ENCODE measurements at regions not wholly inside any gene's neighbourhood (a gene's known extent, or its start where the extent isn't known, plus 50 kb on each side); places are given as distances from the start of the nearest gene placed in this dataset.

GRCh38 chr13:79932556-79932955 is 408.4 kb downstream of the SPRY2 start:
- Histone ChIP-seq H4K5ac (ENCODE audit: low read depth, low read length) (no peak overlapping the region; the same call in 1 of the 2 replicates), H4K8ac (ENCODE audit: low read depth in 2 of 2, low read length in 2 of 2) (no peak overlapping the region), H3K36me3 (ENCODE audit: control insufficient read depth, insufficient read depth, low read length) (no peaks in the 10 kb centered on the region), H3K23ac (ENCODE audit: low read depth, low read length) (no peak overlapping the region), H3K27me3 (ENCODE audit: control insufficient read depth, insufficient read depth, low read length) (no peaks in the 10 kb centered on the region), H3K79me1 (ENCODE audit: low read depth in 1 of 2, low read length in 2 of 2) (peaks cover 0 to 3% of the 10 kb centered on the region in 2 experiments; a peak in 1 of 4 replicates), H4K91ac (ENCODE audit: insufficient read depth, low read depth, low read length) (no peak overlapping the region), H3K18ac (ENCODE audit: low read depth, low read length) (peak overlapping the region; percentile 34; the same call in 1 of the 2 replicates), H3K9me3 (ENCODE audit: control insufficient read depth, insufficient read depth, low read length) (no peaks in the 10 kb centered on the region), H3K56ac (ENCODE audit: extremely low read depth, insufficient read depth, low read length) (no peak overlapping the region), H3K4me3 (ENCODE audit: insufficient read depth, low read depth, low read length) (no peak overlapping the region), H3K9me1 (ENCODE audit: insufficient read depth, low read length) (0 out of 2 replicates have a peak, but pooled peaks cover 4% of the 10 kb centered on the region), H4K20me1 (ENCODE audit: insufficient read depth, low read length) (no peaks in the 10 kb centered on the region), H2BK20ac (ENCODE audit: low read depth, low read length) (no peak overlapping the region; the same call in 1 of the 2 replicates), H3K4me1 (ENCODE audit: control insufficient read depth, insufficient read depth, low read length) (peaks cover 13% of the 10 kb centered on the region), H2AK9ac (replicated peaks; ENCODE audit: low read depth, low read length, poor library complexity) (no peak overlapping the region), H2BK120ac (ENCODE audit: low read depth, low read length) (peak overlapping the region; percentile 14; the same call in 1 of the 2 replicates), H3K14ac (replicated peaks; ENCODE audit: low read depth, low read length) (0 out of 2 replicates have a peak overlapping the region, but pooled peaks have one; percentile 28), H3K4me2 (ENCODE audit: low read depth, low read length) (no peak overlapping the region), H2BK5ac (ENCODE audit: low read depth, low read length, poor library complexity, severe bottlenecking) (no peak overlapping the region), H2BK15ac (ENCODE audit: low read depth, low read length) (peak overlapping the region; percentile 70; the same call in 1 of the 3 replicates), H3K4ac (ENCODE audit: low read depth, low read length) (0 out of 2 replicates have a peak overlapping the region, but pooled peaks have one; percentile 32), H2AK5ac (ENCODE audit: low read depth, low read length) (no peak overlapping the region), H3K27ac (ENCODE audit: insufficient read depth, low read length) (no peak overlapping the region), H3K9ac (ENCODE audit: low read depth, low read length) (no peak overlapping the region), H2AFZ (replicated peaks; ENCODE audit: low read length, poor library complexity) (no peak overlapping the region)
- BruUV-seq (replicated peaks): no TSS peak
- intact Hi-C loops (cut with micrococcal nuclease) (no loop called here), dilution Hi-C loops (cut with HindIII; ENCODE audit: low sequenced_read_pairs, unreplicated experiment) (no loop called here), in situ Hi-C loops (cut with MboI; ENCODE audit: low sequenced_read_pairs) (loop anchor here (10.0 kb wide), 2 partner anchors 148 to 402 kb away; no protein-coding TSS in a partner anchor)
- CTCF ChIA-PET: no interaction called here
- WGBS, 2 experiments (ENCODE audit: extremely low coverage in 2 of 2, insufficient read length in 1 of 2): no CpG with 5 or more reads among the region's 2 CpGs
- ATAC-seq (ENCODE audit: low read depth) (no peak), DNase-seq (no peak)
- TF ChIP-seq NFE2L2 (IDR thresholded peaks at IDR 0.05; ENCODE audit: low read depth, low read length) (no peak), MAZ (IDR thresholded peaks at IDR 0.05; ENCODE audit: borderline replicate concordance, low read depth, low read length) (no peak), RCOR1 (IDR thresholded peaks at IDR 0.05; ENCODE audit: insufficient replicate concordance, low read length) (no peak), BHLHE40 (IDR thresholded peaks at IDR 0.05; ENCODE audit: low read depth, low read length) (no peak), CHD1 (IDR thresholded peaks at IDR 0.05; ENCODE audit: low read depth, low read length) (no peak), RAD21 (IDR thresholded peaks at IDR 0.05; ENCODE audit: low read length) (no peak), ELK1 (IDR thresholded peaks at IDR 0.05; ENCODE audit: borderline replicate concordance, low read depth, low read length) (no peak), FOS (IDR thresholded peaks at IDR 0.05; ENCODE audit: low read depth, low read length) (no peak), MAFK (IDR thresholded peaks at IDR 0.05; ENCODE audit: low read depth, low read length) (no peak)
- POLR2A ChIA-PET (ENCODE audit: unreplicated experiment): no interaction called here

All from IMR-90 (cell line).